Mesendoderm (in vitro differentiated cells): ENCODE measurements at regions not wholly inside any gene's neighbourhood (a gene's known extent, or its start where the extent isn't known, plus 50 kb on each side); places are given as distances from the start of the nearest gene placed in this dataset.

Experiments
- DNase-seq: peaks from one replicate; pipeline ENCODE4 v3.0.0; 2013
- H2AK5ac ChIP-seq: 2 replicates; pipeline ENCODE4 v1.6.1; 2013; ENCODE audit warnings: low read length, inconsistent platforms
- H2BK120ac ChIP-seq: 2 replicates; pipeline ENCODE4 v1.6.1; 2013; ENCODE audit warnings: low read depth, mild to moderate bottlenecking, low read length, moderate library complexity, mixed read lengths
- H2BK15ac ChIP-seq: replicated peaks from 2 replicates; pipeline ENCODE4 v1.6.1; 2013; ENCODE audit warnings: low read depth, mild to moderate bottlenecking, moderate library complexity
- H2BK5ac ChIP-seq: 2 replicates; pipeline ENCODE4 v1.6.1; 2013; ENCODE audit warnings: low read length, inconsistent platforms
- H3K18ac ChIP-seq: 2 replicates; pipeline ENCODE4 v1.6.1; 2013; ENCODE audit warnings: mild to moderate bottlenecking, low read length, mixed read lengths
- H3K23ac ChIP-seq: one replicate; pipeline ENCODE4 v1.6.1; 2013; ENCODE audit warnings: low read length
- H3K27ac ChIP-seq: 2 replicates; pipeline ENCODE4 v1.5.1; 2013; ENCODE audit warnings: low read depth, mild to moderate bottlenecking, inconsistent platforms, low read length, moderate library complexity
- H3K27me3 ChIP-seq: 2 replicates; pipeline ENCODE4 v1.6.1; 2013; ENCODE audit warnings: low read length, control low read depth, mild to moderate bottlenecking, inconsistent platforms; ENCODE audit not compliant: insufficient read depth, poor library complexity
- H3K36me3 ChIP-seq: 2 replicates; pipeline ENCODE4 v1.6.1; 2013; ENCODE audit warnings: low read length, inconsistent platforms; ENCODE audit not compliant: control insufficient read depth, insufficient read depth
- H3K4ac ChIP-seq: one replicate; pipeline ENCODE4 v1.6.1; 2013; ENCODE audit warnings: low read depth, mild to moderate bottlenecking, low read length, moderate library complexity
- H3K4me1 ChIP-seq: 2 replicates; pipeline ENCODE4 v1.6.1; 2013; ENCODE audit warnings: low read depth, low read length, inconsistent platforms; ENCODE audit not compliant: control insufficient read depth
- H3K4me2 ChIP-seq: 2 replicates; pipeline ENCODE4 v1.6.1; 2013; ENCODE audit warnings: low read length
- H3K4me3 ChIP-seq: 2 replicates; pipeline ENCODE4 v1.5.1; 2013; ENCODE audit warnings: mild to moderate bottlenecking, low read length
- H3K56ac ChIP-seq: one replicate; pipeline ENCODE4 v1.6.1; 2013; ENCODE audit warnings: low read length
- H3K79me1 ChIP-seq: 2 replicates; pipeline ENCODE4 v1.6.1; 2013; ENCODE audit warnings: low read length, inconsistent platforms
- H3K79me2 ChIP-seq: 2 replicates; pipeline ENCODE4 v1.6.1; 2013; ENCODE audit warnings: mild to moderate bottlenecking, low read length; ENCODE audit not compliant: control insufficient read depth, insufficient read depth
- H3K9ac ChIP-seq: 2 replicates; pipeline ENCODE4 v1.6.1; 2013; ENCODE audit warnings: low read length, inconsistent platforms
- H4K5ac ChIP-seq: one replicate; pipeline ENCODE4 v1.6.1; 2013; ENCODE audit warnings: low read length
- H4K8ac ChIP-seq: one replicate; pipeline ENCODE4 v1.6.1; 2013; ENCODE audit warnings: low read depth, mild to moderate bottlenecking, control low read depth, low read length, moderate library complexity
- whole genome bisulfite sequencing: extraction: QIAGEN DNeasy Blood & Tissue Kit; methylation state at CpG from one replicate; pipeline ENCODE4 v1.1.7; 2013; ENCODE audit warnings: low lambda C conversion rate, missing lambda C conversion rate; ENCODE audit not compliant: insufficient coverage; ENCODE audit errors: extremely low coverage; 5-methylcytosine and 5-hydroxymethylcytosine counted together

DNA sequence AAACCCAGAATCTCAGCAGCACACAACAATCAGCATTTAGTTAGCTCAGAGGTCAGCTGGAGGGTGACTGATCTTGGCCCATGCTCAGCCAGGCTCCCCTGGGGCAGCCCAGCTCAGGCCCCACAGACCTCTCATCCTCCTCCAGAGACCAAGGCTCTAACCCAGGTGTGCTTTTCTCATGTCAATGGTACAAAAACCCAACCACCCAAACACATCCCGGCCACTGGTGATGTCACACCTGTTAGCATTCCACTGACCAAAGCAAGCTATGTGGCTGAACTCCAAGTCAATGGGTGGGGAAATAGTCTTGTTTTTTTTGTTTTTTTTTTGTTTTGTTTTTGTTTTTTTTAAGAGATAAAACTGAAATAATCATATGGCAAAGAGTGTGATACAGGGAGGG lies 77.5 kb downstream of the CYTL1 start:
- Histone ChIP-seq H3K4me1 (no peaks in the 10 kb centered on the region), H3K4me2 (no peak overlapping the region), H3K36me3 (no peaks in the 10 kb centered on the region), H3K4ac (no peak overlapping the region), H3K9ac (no peak overlapping the region), H4K8ac (no peak overlapping the region), H3K18ac (no peak overlapping the region), H3K23ac (no peak overlapping the region), H3K79me1 (no peaks in the 10 kb centered on the region), H2BK5ac (no peak overlapping the region), H3K4me3 (no peak overlapping the region), H3K27me3 (no peaks in the 10 kb centered on the region), H3K79me2 (no peaks in the 10 kb centered on the region), H2BK15ac (no peak overlapping the region), H2BK120ac (no peak overlapping the region), H3K56ac (no peak overlapping the region), H3K27ac (no peak overlapping the region), H2AK5ac (no peak overlapping the region), H4K5ac (no peak overlapping the region)
- DNase-seq: no peak
- no CpG with 5 or more reads among the region's 1 CpG for WGBS

DNA sequence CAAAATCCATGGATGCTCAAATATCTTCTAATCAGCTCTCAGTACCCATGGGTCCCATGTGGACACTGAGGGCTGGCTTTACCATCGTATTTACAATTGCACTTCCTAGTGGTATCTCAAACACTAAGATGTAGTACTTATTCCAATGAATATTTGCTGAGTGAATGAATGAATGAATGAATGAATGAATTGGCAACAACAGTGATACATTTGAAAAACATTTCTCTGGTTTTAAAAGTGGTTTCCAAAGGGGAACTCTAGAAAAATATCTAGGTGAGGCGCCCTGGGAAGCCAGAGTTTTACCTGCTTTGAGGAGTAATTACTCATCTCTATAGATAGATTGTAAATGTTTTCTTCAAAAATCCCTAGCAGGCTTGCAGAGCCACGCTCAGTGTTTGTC lies 76.6 kb downstream of the CYTL1 start:
- no peak overlapping the region for H2BK5ac ChIP-seq
- H3K9ac ChIP-seq: no peak overlapping the region
- WGBS: no CpG with 5 or more reads among the region's 3 CpGs
- H3K4me1 ChIP-seq: no peaks in the 10 kb centered on the region
- H4K5ac ChIP-seq: no peak overlapping the region
- no peak overlapping the region for H3K4me3 ChIP-seq
- H3K27ac ChIP-seq: no peak overlapping the region
- no peak overlapping the region for H2BK15ac ChIP-seq
- no peak overlapping the region for H3K4me2 ChIP-seq
- H2BK120ac ChIP-seq: no peak overlapping the region
- no peak overlapping the region for H3K4ac ChIP-seq
- H3K27me3 ChIP-seq: no peaks in the 10 kb centered on the region
- H3K79me1 ChIP-seq: no peaks in the 10 kb centered on the region
- H3K18ac ChIP-seq: no peak overlapping the region
- H3K79me2 ChIP-seq: no peaks in the 10 kb centered on the region
- no peaks in the 10 kb centered on the region for H3K36me3 ChIP-seq
- H3K56ac ChIP-seq: no peak overlapping the region
- H2AK5ac ChIP-seq: no peak overlapping the region
- no peak overlapping the region for H3K23ac ChIP-seq
- H4K8ac ChIP-seq: no peak overlapping the region
- no peak for DNase-seq

- no peak overlapping the region for H3K4me3 ChIP-seq
- H3K79me2 ChIP-seq: no peaks in the 10 kb centered on the region
- no peak overlapping the region for H2BK5ac ChIP-seq
- H3K4me1 ChIP-seq: no peaks in the 10 kb centered on the region
- H3K23ac ChIP-seq: no peak overlapping the region
- no peak overlapping the region for H3K56ac ChIP-seq
- WGBS: no CpG with 5 or more reads among the region's 3 CpGs
- no peak overlapping the region for H3K4ac ChIP-seq
- no peak overlapping the region for H3K4me2 ChIP-seq
- H3K79me1 ChIP-seq: no peaks in the 10 kb centered on the region
- H2AK5ac ChIP-seq: no peak overlapping the region
- no peak overlapping the region for H2BK120ac ChIP-seq
- H3K27me3 ChIP-seq: no peaks in the 10 kb centered on the region
- H2BK15ac ChIP-seq: no peak overlapping the region
- H3K18ac ChIP-seq: no peak overlapping the region
- H4K8ac ChIP-seq: no peak overlapping the region
- H3K9ac ChIP-seq: no peak overlapping the region
- H3K27ac ChIP-seq: no peak overlapping the region
- no peak for DNase-seq
- H4K5ac ChIP-seq: no peak overlapping the region
- no peaks in the 10 kb centered on the region for H3K36me3 ChIP-seq
These were observed 74.2 kb downstream of the CYTL1 start for GRCh38 chr4:4945021-4945420.

DNA sequence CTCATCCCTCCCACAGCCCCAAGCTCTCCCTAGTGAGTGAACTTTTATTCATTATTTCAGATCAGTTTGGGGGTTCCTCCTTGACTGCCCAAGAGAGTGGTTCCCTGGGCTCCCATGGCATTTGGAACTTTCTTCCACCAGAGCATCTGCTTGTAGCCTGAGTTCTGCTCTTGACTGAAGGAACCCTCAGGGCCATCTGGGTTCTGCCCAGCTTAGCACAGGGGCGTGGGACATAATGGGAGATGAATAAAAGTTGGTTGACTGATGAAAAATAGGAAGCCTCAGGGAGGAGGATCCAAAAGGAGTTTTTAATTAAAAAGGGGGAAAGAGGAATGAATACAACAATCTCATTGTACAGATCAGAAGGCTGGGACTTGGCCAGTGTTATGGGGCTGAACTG lies 73.4 kb downstream of the CYTL1 start:
- no CpG with 5 or more reads among the region's 1 CpG for WGBS
- no peak overlapping the region for H2BK15ac ChIP-seq
- no peak overlapping the region for H3K4ac ChIP-seq

DNA sequence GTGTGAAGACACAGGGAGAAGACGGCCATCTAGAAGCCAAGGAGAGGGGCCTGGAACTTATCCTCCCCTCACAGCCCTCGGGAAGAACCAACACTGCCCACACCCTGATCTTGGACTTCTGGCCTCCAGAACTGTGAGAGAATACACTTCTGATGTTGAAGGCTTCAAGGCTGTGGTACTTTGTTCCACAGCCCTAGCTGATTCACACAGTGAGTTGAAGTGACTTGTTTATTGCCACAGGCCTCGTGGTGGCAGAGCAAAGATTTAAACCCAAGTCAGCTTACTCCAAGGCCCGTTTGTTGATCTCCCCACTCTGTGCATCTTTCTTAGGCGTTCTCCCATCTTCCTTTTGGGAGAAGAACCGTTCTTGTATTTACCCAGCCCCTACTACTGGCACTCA lies 72.8 kb downstream of the CYTL1 start:
- no peak overlapping the region for H3K4me2 ChIP-seq
- no peak overlapping the region for H2AK5ac ChIP-seq
- H3K18ac ChIP-seq: no peak overlapping the region
- no peak overlapping the region for H3K56ac ChIP-seq
- no peak overlapping the region for H3K23ac ChIP-seq
- no peak overlapping the region for H2BK5ac ChIP-seq
- H3K79me2 ChIP-seq: no peaks in the 10 kb centered on the region
- no CpG with 5 or more reads among the region's 6 CpGs for WGBS
- no peaks in the 10 kb centered on the region for H3K4me1 ChIP-seq
- no peak overlapping the region for H3K9ac ChIP-seq
- H3K4ac ChIP-seq: no peak overlapping the region
- H2BK15ac ChIP-seq: no peak overlapping the region
- no peaks in the 10 kb centered on the region for H3K27me3 ChIP-seq
- no peak overlapping the region for H3K4me3 ChIP-seq
- no peak for DNase-seq
- no peak overlapping the region for H4K8ac ChIP-seq
- H3K27ac ChIP-seq: no peak overlapping the region
- H3K79me1 ChIP-seq: no peaks in the 10 kb centered on the region
- no peaks in the 10 kb centered on the region for H3K36me3 ChIP-seq
- no peak overlapping the region for H2BK120ac ChIP-seq
- no peak overlapping the region for H4K5ac ChIP-seq

More for the DNA sequence above, 73.4 kb downstream of the CYTL1 start:
- H4K5ac ChIP-seq: no peak overlapping the region
- H3K27ac ChIP-seq: no peak overlapping the region
- no peak overlapping the region for H3K4me2 ChIP-seq
- no peaks in the 10 kb centered on the region for H3K79me2 ChIP-seq
- H3K27me3 ChIP-seq: no peaks in the 10 kb centered on the region
- H2AK5ac ChIP-seq: no peak overlapping the region
- no peak overlapping the region for H2BK5ac ChIP-seq
- H3K79me1 ChIP-seq: no peaks in the 10 kb centered on the region
- no peak overlapping the region for H3K4me3 ChIP-seq
- H4K8ac ChIP-seq: no peak overlapping the region
- no peak overlapping the region for H2BK120ac ChIP-seq
- no peak overlapping the region for H3K56ac ChIP-seq
- H3K36me3 ChIP-seq: no peaks in the 10 kb centered on the region
- DNase-seq: no peak
- H3K4me1 ChIP-seq: no peaks in the 10 kb centered on the region
- no peak overlapping the region for H3K23ac ChIP-seq
- H3K9ac ChIP-seq: no peak overlapping the region
- no peak overlapping the region for H3K18ac ChIP-seq

DNA sequence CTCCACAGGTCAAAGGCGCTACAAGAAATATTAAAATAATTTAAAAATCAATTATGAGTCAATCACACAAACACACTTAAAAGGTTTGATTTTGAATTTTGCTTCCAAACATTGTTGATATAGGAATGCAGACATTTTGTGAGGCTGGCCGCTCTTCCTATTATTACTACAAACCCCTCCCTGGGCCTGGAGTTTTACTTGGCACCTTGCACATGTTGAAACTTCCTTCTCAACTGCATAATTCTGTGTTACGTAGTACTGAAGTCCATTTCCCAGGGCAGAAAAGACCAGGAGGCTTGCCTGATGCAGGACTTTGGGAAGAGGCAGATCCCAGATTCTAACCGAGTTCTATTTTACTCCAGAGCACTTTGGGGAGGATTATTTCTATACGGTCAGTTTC lies 71.5 kb downstream of the CYTL1 start:
- Histone ChIP-seq H3K4me2 (no peak overlapping the region), H2AK5ac (no peak overlapping the region), H3K79me2 (no peaks in the 10 kb centered on the region), H3K56ac (no peak overlapping the region), H3K4me1 (no peaks in the 10 kb centered on the region), H3K79me1 (no peaks in the 10 kb centered on the region), H3K4me3 (no peak overlapping the region), H3K9ac (no peak overlapping the region), H2BK120ac (no peak overlapping the region), H4K5ac (no peak overlapping the region), H3K23ac (no peak overlapping the region), H3K27ac (no peak overlapping the region), H3K27me3 (no peaks in the 10 kb centered on the region), H4K8ac (no peak overlapping the region), H2BK15ac (no peak overlapping the region), H3K18ac (no peak overlapping the region), H2BK5ac (no peak overlapping the region), H3K36me3 (no peaks in the 10 kb centered on the region), H3K4ac (no peak overlapping the region)
- DNase-seq: no peak
- no CpG with 5 or more reads among the region's 5 CpGs for WGBS
